Uterus (tissue), 3 donors: ENCODE measurements at regions not wholly inside any gene's neighbourhood (a gene's known extent, or its start where the extent isn't known, plus 50 kb on each side); places are given as distances from the start of the nearest gene placed in this dataset.

Experiments
- DNase-seq, 2 donors: peaks; one replicate each; pipeline ENCODE4 v3.0.0-alpha.2; 2019 to 2020
- H3K27ac ChIP-seq, 2 donors: fragments of 200-600 bp; sonication (generic); 1 replicate in 1 of 2; 2 replicates in 1 of 2; pipeline ENCODE4 v1.5.1; 2016 to 2018
- H3K27me3 ChIP-seq, 2 donors: fragments of 200-600 bp; sonication (generic); one replicate each; pipeline ENCODE4 v1.5.1; 2018 to 2019; ENCODE audit warnings: control low read depth in 1 of 2
- H3K36me3 ChIP-seq, 2 donors: fragments of 200-600 bp; sonication (generic); one replicate each; pipeline ENCODE4 v1.5.1; 2019; ENCODE audit warnings: control low read depth in 1 of 2
- H3K4me1 ChIP-seq, 2 donors: fragments of 200-600 bp; sonication (generic); one replicate each; pipeline ENCODE4 v1.5.1; 2018 to 2019; ENCODE audit warnings: control low read depth in 1 of 2
- H3K4me3 ChIP-seq, 2 donors: fragments of 200-600 bp; sonication (generic); 1 replicate in 1 of 2; 2 replicates in 1 of 2; pipeline ENCODE4 v1.5.1; 2018 to 2019; ENCODE audit warnings: mild to moderate bottlenecking in 1 of 2
- H3K9me3 ChIP-seq, 2 donors: fragments of 200-600 bp; sonication (generic); one replicate each; pipeline ENCODE4 v1.5.1; 2019; ENCODE audit warnings: control low read depth in 1 of 2
- CTCF ChIP-seq, 4 experiments: fragments of 200-600 bp in 2 of 4; fragments of 450-650 bp in 2 of 4; sonication (generic) in 2 of 4; IDR thresholded peaks; one replicate each; pipeline ENCODE4 v1.5.1; 2016 to 2019; ENCODE audit warnings: antibody characterized with exemption in 4 of 4, mild to moderate bottlenecking in 2 of 4, moderate library complexity in 1 of 4
- POLR2A ChIP-seq, 2 donors: fragments of 450-650 bp; IDR thresholded peaks; one replicate each; pipeline ENCODE4 v1.6.1; 2016; ENCODE audit warnings: antibody characterized with exemption in 2 of 2, mild to moderate bottlenecking in 1 of 2, moderate library complexity in 1 of 2
- intact Hi-C: fragments of 100-400 bp; cut with DNase I; formaldehyde crosslinking; loops from one replicate; pipeline ENCODE4 v1.15.1; 2023; ENCODE audit warnings: low total_unique reads
- donor health status: DM: yes; HTN: yes; CAD: no.

DNA sequence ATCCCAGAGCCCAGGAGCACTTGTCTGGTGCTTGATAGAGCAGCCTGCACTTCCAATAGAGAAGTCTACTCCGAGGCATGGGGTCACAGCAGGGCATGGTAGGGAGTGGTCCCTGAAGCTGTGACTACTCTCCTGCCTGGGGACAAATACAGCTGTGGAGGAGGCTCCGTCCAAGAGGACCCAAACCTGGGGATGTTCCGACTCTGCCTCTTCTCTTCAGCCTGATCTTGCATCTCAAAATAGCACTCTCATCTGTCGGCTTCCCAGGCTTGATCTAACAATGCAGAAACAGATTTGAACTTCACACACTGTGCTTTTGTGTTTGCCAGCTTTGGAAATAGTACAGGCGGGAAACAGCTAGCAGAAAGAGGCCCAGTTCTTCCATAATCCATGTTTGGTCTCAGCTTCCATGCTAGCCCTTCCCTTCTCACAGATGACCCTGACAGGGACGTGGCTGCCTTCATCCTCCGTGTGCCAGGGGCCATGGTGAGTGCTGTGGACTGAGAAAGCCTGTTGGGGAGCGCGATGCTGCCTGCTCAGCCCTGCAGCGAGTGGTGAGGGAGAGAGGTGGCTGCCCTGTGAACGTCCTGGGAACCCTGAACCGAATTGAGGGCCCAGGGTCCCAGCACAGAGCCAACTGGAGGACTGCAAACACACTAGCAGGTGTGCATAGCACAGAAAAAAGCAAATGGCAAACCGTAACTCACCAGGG is 150.3 kb upstream of the GPR12 start:
- H3K27ac ChIP-seq: no peak overlapping the region
- TF ChIP-seq CTCF (IDR thresholded peaks at IDR 0.05): no peak
- no peak for TF ChIP-seq POLR2A (IDR thresholded peaks at IDR 0.05)
- intact Hi-C loops: no loop called here
- H3K4me3 ChIP-seq: no peak overlapping the region
- no peaks in the 10 kb centered on the region for H3K4me1 ChIP-seq
- no peaks in the 10 kb centered on the region for H3K27me3 ChIP-seq
- DNase-seq: no peak
- H3K9me3 ChIP-seq: no peaks in the 10 kb centered on the region
- H3K36me3 ChIP-seq: no peaks in the 10 kb centered on the region

GRCh38 chr13:26909477-26909876 is 148.9 kb upstream of the GPR12 start:
- H3K27ac ChIP-seq: no peak overlapping the region
- no peak overlapping the region for H3K4me3 ChIP-seq
- DNase-seq: no peak
- H3K9me3 ChIP-seq: no peaks in the 10 kb centered on the region
- intact Hi-C loops: no loop called here
- H3K4me1 ChIP-seq: no peaks in the 10 kb centered on the region
- TF ChIP-seq CTCF (IDR thresholded peaks at IDR 0.05) (no peak), POLR2A (IDR thresholded peaks at IDR 0.05) (no peak)
- H3K27me3 ChIP-seq: no peaks in the 10 kb centered on the region
- H3K36me3 ChIP-seq: no peaks in the 10 kb centered on the region

GRCh38 chr13:26908126-26908525 is 147.5 kb upstream of the GPR12 start:
- Histone ChIP-seq H3K4me1 (no peaks in the 10 kb centered on the region), H3K36me3 (no peaks in the 10 kb centered on the region), H3K27ac (no peak overlapping the region), H3K4me3 (no peak overlapping the region), H3K27me3 (no peaks in the 10 kb centered on the region), H3K9me3 (no peaks in the 10 kb centered on the region)
- no peak for DNase-seq
- TF ChIP-seq CTCF (IDR thresholded peaks at IDR 0.05) (no peak), POLR2A (IDR thresholded peaks at IDR 0.05) (no peak)
- intact Hi-C loops: no loop called here

GRCh38 chr13:26899202-26899601 is 138.6 kb upstream of the GPR12 start:
- no peak for DNase-seq
- intact Hi-C loops: no loop called here
- no peak overlapping the region for H3K27ac ChIP-seq

More at GRCh38 chr13:26899202-26899601, 138.6 kb upstream of the GPR12 start:
- no peak for TF ChIP-seq CTCF (IDR thresholded peaks at IDR 0.05)
- TF ChIP-seq POLR2A (IDR thresholded peaks at IDR 0.05): no peak
- Histone ChIP-seq H3K36me3 (no peaks in the 10 kb centered on the region), H3K27me3 (no peaks in the 10 kb centered on the region), H3K4me3 (no peak overlapping the region), H3K4me1 (no peaks in the 10 kb centered on the region), H3K9me3 (no peaks in the 10 kb centered on the region)
